NCI-H345 treated with DMSO at 0.1 percent for 48 hours (cell line): ENCODE measurements at regions not wholly inside any gene's neighbourhood (a gene's known extent, or its start where the extent isn't known, plus 50 kb on each side); places are given as distances from the start of the nearest gene placed in this dataset.
"Not testable (repeated sequence)": the region's sequence is repeated elsewhere in the genome, so short reads cannot be mapped to it uniquely, and the experiment has no call there.

Experiments used
- DNase-seq: peaks from one replicate; lab custom pipeline; 2025; ENCODE audit not compliant: unreplicated experiment; lab: John Stamatoyannopoulos, UW

DNA sequence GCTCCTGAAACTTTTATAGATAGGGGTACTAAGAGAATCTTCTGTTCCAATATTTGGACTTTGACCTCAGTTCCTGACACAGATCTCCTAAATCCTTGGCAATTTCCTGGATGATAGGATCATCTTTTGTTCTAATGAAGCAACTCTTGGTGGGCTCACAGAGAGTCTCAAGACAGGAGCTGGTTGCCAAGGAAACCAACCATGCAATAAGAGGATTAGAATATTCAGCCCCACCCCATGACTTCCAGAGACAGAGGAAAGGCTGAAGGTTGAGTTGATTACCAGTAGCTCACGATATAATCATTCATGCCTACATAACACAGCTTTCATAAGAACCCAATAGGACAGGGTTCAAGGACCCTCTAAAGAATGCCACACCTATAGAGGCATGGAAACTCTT is 2050.2 kb upstream of the CDH6 start:
- DNase-seq = no peak

DNA sequence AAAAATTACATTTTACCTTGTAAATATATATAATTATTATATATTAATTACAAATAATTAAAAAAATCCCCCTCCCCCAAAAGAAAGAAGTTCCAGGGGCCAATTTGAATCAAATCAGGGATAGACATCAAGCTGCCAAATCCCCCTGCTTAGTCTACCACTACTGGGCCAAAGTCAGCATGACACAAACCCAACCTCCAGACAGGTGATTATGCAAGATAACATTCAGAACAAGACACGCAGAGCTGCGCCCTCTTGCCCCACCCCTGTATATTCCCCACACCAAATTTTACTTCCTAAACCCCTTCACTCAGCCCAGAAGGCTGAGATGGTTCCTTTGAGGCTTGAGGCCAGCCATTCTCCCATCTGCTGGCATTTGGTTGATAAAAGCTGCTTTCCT is 2059.1 kb upstream of the CDH6 start:
- DNase-seq = no peak

- DNase-seq = peak; percentile 18
Observed at GRCh38 chr5:29131285-29131684, 2062.2 kb upstream of the CDH6 start.

DNA sequence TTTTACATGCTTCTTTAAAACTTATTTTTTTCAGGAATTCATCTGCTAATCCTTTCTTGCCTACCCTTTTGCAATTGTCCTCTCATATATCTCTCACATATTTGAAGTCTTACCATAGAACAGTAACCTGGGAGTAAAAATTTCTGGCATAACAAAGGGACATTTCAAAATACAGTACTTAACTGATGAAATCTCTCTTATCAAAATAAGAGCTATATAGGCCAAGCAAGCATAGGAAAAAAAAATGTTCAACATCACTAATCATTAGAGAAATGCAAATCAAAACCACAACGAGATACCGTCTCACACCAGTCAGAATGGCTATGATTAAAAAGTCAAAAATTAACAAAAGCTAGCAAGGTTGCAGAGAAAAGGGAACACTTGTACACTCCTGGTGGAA is 2062.7 kb upstream of the CDH6 start:
- no peak for DNase-seq

- not testable (repeated sequence) for DNase-seq
Observed at GRCh38 chr5:29127524-29128156, 2065.8 kb upstream of the CDH6 start.

GRCh38 chr5:29126462-29126861 is 2067.0 kb upstream of the CDH6 start:
- not testable (repeated sequence) for DNase-seq

- no peak for DNase-seq
Observed at GRCh38 chr5:29122306-29122705, 2071.2 kb upstream of the CDH6 start.

DNA sequence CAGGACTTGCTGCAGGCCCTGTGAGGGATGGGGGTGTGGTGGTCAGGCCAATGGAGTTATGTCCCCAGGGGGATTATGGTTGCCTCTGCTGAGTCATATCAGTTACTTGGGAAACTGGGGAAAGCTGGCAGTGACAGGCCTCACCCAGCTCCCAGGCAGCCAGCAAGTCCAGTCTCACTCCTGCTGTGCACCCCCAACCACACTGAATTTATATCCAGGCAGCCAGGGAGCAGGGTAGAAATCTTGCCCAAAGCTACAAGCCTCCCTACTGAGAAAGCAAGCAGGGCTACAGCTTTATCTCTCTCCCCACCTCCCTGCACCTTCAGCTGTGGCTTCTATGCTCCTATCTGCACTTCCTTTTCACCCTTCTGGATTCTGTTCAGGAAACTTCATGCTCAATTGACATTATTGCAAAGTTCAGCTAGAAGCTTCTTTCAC is 2076.0 kb upstream of the CDH9 start:
- peak; percentile 30 for DNase-seq

GRCh38 chr5:29113516-29113915 is 2075.1 kb upstream of the CDH9 start:
- DNase-seq = no peak

DNA sequence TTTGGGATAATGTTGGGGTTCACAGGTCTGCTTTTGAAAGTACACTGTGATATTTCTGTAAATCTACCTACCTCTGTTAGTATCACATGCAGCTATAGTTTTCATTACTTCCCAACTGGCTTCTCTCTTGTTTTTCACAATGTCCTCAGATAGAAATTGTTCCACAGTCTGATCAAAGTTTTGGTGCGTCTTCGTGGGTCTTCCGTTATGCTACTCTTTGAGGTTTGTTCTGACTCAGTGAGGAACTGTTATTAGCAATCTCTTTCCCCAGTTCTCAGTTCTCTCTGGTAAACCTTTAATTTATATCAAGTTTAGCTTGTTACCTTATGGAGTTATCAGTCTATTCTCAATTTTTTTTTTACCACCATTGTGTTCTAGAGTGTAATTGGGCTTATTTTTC is 2061.2 kb upstream of the CDH9 start:
- DNase-seq = no peak

- no peak for DNase-seq
Observed at GRCh38 chr5:29089591-29090130, 2051.3 kb upstream of the CDH9 start.

GRCh38 chr5:29085142-29085541 is 2046.8 kb upstream of the CDH9 start:
- DNase-seq = no peak

- DNase-seq = no peak
Observed at GRCh38 chr5:29079771-29080170, 2041.4 kb upstream of the CDH9 start.

DNA sequence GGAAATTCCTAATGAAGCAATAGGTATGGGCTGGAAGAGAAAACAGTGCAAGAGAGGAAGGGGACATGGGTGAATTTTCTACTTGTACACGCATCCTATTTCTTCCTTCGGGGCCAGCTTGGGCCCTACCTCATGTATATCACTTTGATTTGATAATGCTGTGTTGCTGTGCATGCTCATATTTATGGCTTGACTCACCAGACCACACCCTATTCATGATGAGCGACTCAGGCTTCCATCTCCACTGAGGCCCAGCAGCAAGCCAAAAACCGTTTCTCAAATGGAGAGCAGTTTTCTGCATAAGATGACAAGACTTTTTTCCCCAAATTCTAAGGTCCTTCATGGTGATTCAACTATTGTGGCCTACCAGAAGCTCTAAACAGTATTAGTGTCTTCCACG is 2039.1 kb upstream of the CDH9 start:
- DNase-seq = no peak

- no peak for DNase-seq
Observed at GRCh38 chr5:29069104-29069402, 2030.7 kb upstream of the CDH9 start.

DNA sequence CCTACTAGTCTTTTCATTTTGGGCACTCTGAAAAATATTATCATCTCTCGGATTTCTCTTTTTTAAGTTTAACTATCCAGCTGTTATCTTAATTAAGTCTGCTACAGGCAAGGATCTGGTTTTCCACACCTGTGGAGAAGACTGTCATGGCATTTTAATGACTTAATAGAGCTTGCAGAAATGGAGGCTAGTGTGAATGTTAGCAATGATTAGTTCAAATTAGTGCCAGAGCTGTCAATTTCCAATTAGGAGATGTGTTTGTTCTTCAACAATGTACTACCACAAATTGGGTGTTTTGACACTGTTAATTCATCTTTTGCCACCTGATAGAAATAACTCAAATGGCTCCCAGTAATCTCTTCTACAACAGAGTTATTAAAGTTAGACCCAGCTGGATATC is 2023.0 kb upstream of the CDH9 start:
- no peak for DNase-seq

DNA sequence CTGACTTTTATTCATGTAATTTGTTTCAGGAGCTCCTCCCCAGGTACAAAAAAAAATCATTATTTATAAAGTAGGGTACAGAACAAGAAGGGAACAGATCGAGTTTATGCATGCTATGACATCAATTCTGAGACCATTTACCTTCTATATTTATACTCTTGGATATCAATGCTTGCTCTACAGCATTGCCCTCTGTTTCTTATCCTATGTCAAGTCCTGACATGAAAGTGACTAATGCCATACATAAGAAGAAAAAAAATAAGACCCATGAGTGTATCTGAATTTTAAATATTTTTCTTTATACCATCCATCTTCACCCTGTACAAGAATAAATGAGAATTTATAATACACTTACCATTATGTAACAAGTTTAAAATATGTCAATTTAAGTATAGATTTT is 2016.3 kb upstream of the CDH9 start:
- no peak for DNase-seq

DNA sequence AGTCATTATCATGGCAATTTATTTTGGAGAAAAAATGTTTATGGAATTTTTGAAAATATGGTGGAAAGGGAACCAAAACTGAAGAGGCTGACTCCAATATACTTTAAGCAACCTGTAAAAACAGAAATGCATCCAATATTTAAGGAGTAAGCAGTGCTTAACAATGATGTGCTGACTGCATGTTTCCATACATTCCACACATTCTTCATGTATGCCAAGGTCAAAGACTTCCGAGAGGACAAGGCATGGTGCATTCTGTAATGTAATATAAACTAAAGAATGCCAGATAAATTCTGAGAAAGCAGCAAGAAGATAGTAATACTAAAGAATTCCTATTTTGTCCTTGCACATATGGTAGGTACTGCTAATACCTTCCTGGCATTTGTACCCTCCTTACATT is 2015.9 kb upstream of the CDH9 start:
- DNase-seq = no peak

GRCh38 chr5:29051509-29051908 is 2013.1 kb upstream of the CDH9 start:
- DNase-seq = no peak

DNA sequence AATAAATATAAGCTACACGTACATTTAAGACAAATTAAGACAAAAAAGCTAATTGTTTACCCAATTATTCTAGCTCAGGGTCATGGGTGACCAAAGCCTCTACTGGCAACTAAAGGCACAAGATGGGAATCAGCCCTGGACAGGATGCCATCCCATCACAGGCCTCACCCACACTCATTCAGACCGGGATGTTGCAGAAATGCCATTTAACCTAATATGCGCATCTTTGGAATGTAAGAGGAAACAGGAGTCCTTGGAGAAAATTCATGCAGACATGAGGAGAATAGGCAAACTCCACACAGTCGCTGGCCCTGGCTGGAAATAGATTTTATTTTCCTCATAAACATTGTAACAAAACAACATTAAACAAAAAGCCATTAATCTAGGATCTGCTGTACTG is 2003.8 kb upstream of the CDH9 start:
- DNase-seq = no peak

GRCh38 chr5:29040404-29040803 is 2002.0 kb upstream of the CDH9 start:
- DNase-seq = no peak

GRCh38 chr5:29039994-29040393 is 2001.6 kb upstream of the CDH9 start:
- no peak for DNase-seq

GRCh38 chr5:29037716-29038115 is 1999.3 kb upstream of the CDH9 start:
- no peak for DNase-seq
